ENCODE measurements at regions not wholly inside any gene's neighbourhood (a gene's known extent, or its start where the extent isn't known, plus 50 kb on each side); places are given as distances from the start of the nearest gene placed in this dataset.

GRCh38 chr4:10203851-10204250, 87.3 kb upstream of the WDR1 start:
- peak; percentile 0 for DNase-seq (ENCODE audit: low spot score)

GRCh38 chr4:10201381-10202223, 85.0 kb upstream of the WDR1 start:
- peak; percentile 0 for DNase-seq (ENCODE audit: low spot score)

GRCh38 chr4:10200869-10201268, 84.3 kb upstream of the WDR1 start:
- peak; percentile 0 for DNase-seq (ENCODE audit: low spot score)

GRCh38 chr4:10198365-10198764, 81.8 kb upstream of the WDR1 start:
- no peak for DNase-seq (ENCODE audit: low spot score)

- DNase-seq (ENCODE audit: low spot score): no peak
Observed at GRCh38 chr4:10197952-10198351, 81.4 kb upstream of the WDR1 start.

- no peak for DNase-seq (ENCODE audit: low spot score)
Observed at GRCh38 chr4:10196191-10196590, 79.6 kb upstream of the WDR1 start.

- no peak for DNase-seq (ENCODE audit: low spot score)
Observed at GRCh38 chr4:10192331-10192730, 75.7 kb upstream of the WDR1 start.

GRCh38 chr4:10188400-10189004, 71.9 kb upstream of the WDR1 start:
- DNase-seq (ENCODE audit: low spot score): no peak

GRCh38 chr4:10186228-10187214, 69.9 kb upstream of the WDR1 start:
- no peak for DNase-seq (ENCODE audit: low spot score)

- no peak for DNase-seq (ENCODE audit: low spot score)
Observed at GRCh38 chr4:10185518-10186227, 69.1 kb upstream of the WDR1 start.

- no peak for DNase-seq (ENCODE audit: low spot score)
Observed at GRCh38 chr4:10184501-10184938, 67.9 kb upstream of the WDR1 start.

GRCh38 chr4:10184041-10184440, 67.4 kb upstream of the WDR1 start:
- DNase-seq (ENCODE audit: low spot score): no peak

GRCh38 chr4:10183462-10183861, 66.9 kb upstream of the WDR1 start:
- DNase-seq (ENCODE audit: low spot score): no peak

GRCh38 chr4:10182446-10183424, 66.1 kb upstream of the WDR1 start:
- no peak for DNase-seq (ENCODE audit: low spot score)

GRCh38 chr4:10181745-10182445, 65.3 kb upstream of the WDR1 start:
- DNase-seq (ENCODE audit: low spot score): no peak

- no peak for DNase-seq (ENCODE audit: low spot score)
Observed at GRCh38 chr4:10180927-10181744, 64.5 kb upstream of the WDR1 start.

- DNase-seq (ENCODE audit: low spot score): no peak
Observed at GRCh38 chr4:10180603-10180926, 64.0 kb upstream of the WDR1 start.

GRCh38 chr4:10179957-10180602, 63.5 kb upstream of the WDR1 start:
- DNase-seq (ENCODE audit: low spot score): no peak

- DNase-seq (ENCODE audit: low spot score): no peak
Observed at GRCh38 chr4:10178763-10179162, 62.2 kb upstream of the WDR1 start.

All from germinal center (tissue), 1 donor.